GM12878 (cell line): ENCODE measurements at regions not wholly inside any gene's neighbourhood (a gene's known extent, or its start where the extent isn't known, plus 50 kb on each side); places are given as distances from the start of the nearest gene placed in this dataset.

Source experiments
- ATAC-seq: fragments of 200-7000 bp; cut with Tn5 transposase; 3 replicates; pipeline ENCODE4 v1.9.1; 2020; ENCODE audit warnings: mild to moderate bottlenecking, moderate library complexity
- BruUV-seq: library from RNA; stranded (reverse); fragments of 400-500 nt; replicated peaks from 2 replicates; lab custom pipeline; 2021; lab: Mats Ljungman, UMichigan
- CTCF ChIA-PET: fragments of 300-600 bp; sonication (Branson Sonifier 250); formaldehyde crosslinking; extraction: SDS; loops from one replicate; lab custom pipeline; 2021; ENCODE audit warnings: inconsistent platforms; lab: Yijun Ruan, JAX
- POLR2A ChIA-PET: fragments of 350-600 bp; formaldehyde crosslinking; extraction: SDS; loops from one replicate; lab custom pipeline; 2021; ENCODE audit warnings: inconsistent platforms; lab: Charles Lee
- RAD21 ChIA-PET: fragments of 300-600 bp; sonication (Branson Sonifier 250); formaldehyde crosslinking; loops from one replicate; lab custom pipeline; 2023; ENCODE audit warnings: antibody characterized with exemption; ENCODE audit not compliant: unreplicated experiment; lab: Charles Lee
- SMC1A ChIA-PET: fragments of 300-600 bp; sonication (Branson Sonifier 250); formaldehyde crosslinking; loops from one replicate; lab custom pipeline; 2023; ENCODE audit not compliant: unreplicated experiment, uncharacterized antibody; lab: Charles Lee
- DNase-seq: peaks from one replicate; pipeline ENCODE4 v3.0.0-alpha.2; 2011; ENCODE audit warnings: low read depth, low spot score
- FAIRE-seq: peaks from 3 replicates; lab custom pipeline; 2011; peaks lifted over from hg19 to GRCh38; lab: Jason Lieb, UNC
- H2AFZ ChIP-seq: 2 replicates; pipeline ENCODE4 v1.6.0; 2011; ENCODE audit warnings: low read depth, low read length, control low read depth; ENCODE audit not compliant: control insufficient read depth
- H3K27ac ChIP-seq: 2 replicates; pipeline ENCODE4 v1.5.1; 2011; ENCODE audit warnings: control low read depth; ENCODE audit not compliant: control insufficient read depth, insufficient read depth
- H3K27me3 ChIP-seq, 2 experiments: replicated peaks in 1 of 2; 2 replicates each; pipeline versions ENCODE4 v1.6.0 to v1.6.1; 2011; ENCODE audit warnings: low read length in 1 of 2; ENCODE audit not compliant: control insufficient read depth in 2 of 2, insufficient read depth in 2 of 2
- H3K36me3 ChIP-seq, 2 experiments: 2 replicates each; pipeline ENCODE4 v1.5.1; 2011; ENCODE audit warnings: low read length in 1 of 2; ENCODE audit not compliant: control insufficient read depth in 2 of 2, insufficient read depth in 2 of 2
- H3K4me1 ChIP-seq: 2 replicates; pipeline ENCODE4 v1.6.1; 2011; ENCODE audit warnings: mild to moderate bottlenecking, low read length, moderate library complexity, mixed read lengths; ENCODE audit not compliant: control insufficient read depth, insufficient read depth
- H3K4me2 ChIP-seq: 2 replicates; pipeline ENCODE4 v1.6.0; 2011; ENCODE audit warnings: control low read depth; ENCODE audit not compliant: control insufficient read depth, insufficient read depth
- H3K4me3 ChIP-seq: fragments of 200-600 bp; sonication (generic); 2 replicates; pipeline ENCODE4 v1.5.1; 2016
- H3K79me2 ChIP-seq: 2 replicates; pipeline ENCODE4 v1.6.0; 2011; ENCODE audit warnings: low read length; ENCODE audit not compliant: control insufficient read depth, insufficient read depth
- H3K9ac ChIP-seq: 2 replicates; pipeline ENCODE4 v1.8.0; 2011; ENCODE audit warnings: low read length, control low read depth, mixed read lengths; ENCODE audit not compliant: control insufficient read depth, insufficient read depth
- H3K9me3 ChIP-seq: replicated peaks from 3 replicates; pipeline ENCODE4 v1.5.1; 2011; ENCODE audit warnings: mild to moderate bottlenecking, low read length; ENCODE audit not compliant: control insufficient read depth, insufficient read depth
- H4K20me1 ChIP-seq: 2 replicates; pipeline ENCODE4 v1.6.0; 2011; ENCODE audit not compliant: control insufficient read depth, insufficient read depth
- CHD2 ChIP-seq: IDR thresholded peaks from 2 replicates; pipeline ENCODE4 v1.6.1; 2011; ENCODE audit warnings: low read depth, low read length, improper control_type of control experiment, borderline replicate concordance
- GATAD2B ChIP-seq: fragments of 450-650 bp; conservative IDR thresholded peaks from 2 replicates; pipeline ENCODE4 v1.6.1; 2017; ENCODE audit warnings: low read depth, mild to moderate bottlenecking, moderate library complexity
- KAT2A ChIP-seq: conservative IDR thresholded peaks from 2 replicates; pipeline ENCODE4 v1.6.1; 2011; ENCODE audit warnings: low read depth, low read length; ENCODE audit not compliant: control insufficient read depth
- NR2F1 ChIP-seq: fragments of 450-650 bp; conservative IDR thresholded peaks from 2 replicates; pipeline ENCODE4 v1.6.1; 2017; ENCODE audit warnings: mild to moderate bottlenecking
- SRF ChIP-seq, 2 experiments: IDR thresholded peaks; 2 replicates each; pipeline ENCODE4 v1.6.1; 2011; ENCODE audit warnings: low read depth in 2 of 2, low read length in 2 of 2, mild to moderate bottlenecking in 1 of 2, moderate library complexity in 1 of 2
- YY1 ChIP-seq: IDR thresholded peaks from 2 replicates; pipeline ENCODE4 v1.6.1; 2011; ENCODE audit warnings: low read depth, mild to moderate bottlenecking, low read length
- ZBED1 ChIP-seq: IDR thresholded peaks from 2 replicates; pipeline ENCODE4 v1.6.1; 2016; ENCODE audit warnings: borderline replicate concordance
- WGBS: methylation state at CpG from one replicate; pipeline ENCODE4 v1.1.6; 2016; ENCODE audit warnings: low lambda C conversion rate; ENCODE audit not compliant: insufficient replicate concordance, insufficient coverage; ENCODE audit errors: missing lambda C conversion rate; 5-methylcytosine and 5-hydroxymethylcytosine counted together
- in situ Hi-C: fragments of 300-500 bp; cut with MboI; formaldehyde crosslinking; loops from 9 replicates; pipeline ENCODE4 v1.14.3; 2018; ENCODE audit warnings: mixed read lengths
- intact Hi-C: fragments of 100-400 bp; cut with micrococcal nuclease; formaldehyde crosslinking; loops from one replicate; pipeline ENCODE4 v1.14.2; 2022; ENCODE audit not compliant: unreplicated experiment
- TF ChIP-seq, protein P1 (sequence below): fragments of 150-350 bp; IDR thresholded peaks from 2 replicates; pipeline ENCODE4 v1.6.1; 2014; ENCODE audit warnings: mild to moderate bottlenecking, low read depth, low read length

DNA sequence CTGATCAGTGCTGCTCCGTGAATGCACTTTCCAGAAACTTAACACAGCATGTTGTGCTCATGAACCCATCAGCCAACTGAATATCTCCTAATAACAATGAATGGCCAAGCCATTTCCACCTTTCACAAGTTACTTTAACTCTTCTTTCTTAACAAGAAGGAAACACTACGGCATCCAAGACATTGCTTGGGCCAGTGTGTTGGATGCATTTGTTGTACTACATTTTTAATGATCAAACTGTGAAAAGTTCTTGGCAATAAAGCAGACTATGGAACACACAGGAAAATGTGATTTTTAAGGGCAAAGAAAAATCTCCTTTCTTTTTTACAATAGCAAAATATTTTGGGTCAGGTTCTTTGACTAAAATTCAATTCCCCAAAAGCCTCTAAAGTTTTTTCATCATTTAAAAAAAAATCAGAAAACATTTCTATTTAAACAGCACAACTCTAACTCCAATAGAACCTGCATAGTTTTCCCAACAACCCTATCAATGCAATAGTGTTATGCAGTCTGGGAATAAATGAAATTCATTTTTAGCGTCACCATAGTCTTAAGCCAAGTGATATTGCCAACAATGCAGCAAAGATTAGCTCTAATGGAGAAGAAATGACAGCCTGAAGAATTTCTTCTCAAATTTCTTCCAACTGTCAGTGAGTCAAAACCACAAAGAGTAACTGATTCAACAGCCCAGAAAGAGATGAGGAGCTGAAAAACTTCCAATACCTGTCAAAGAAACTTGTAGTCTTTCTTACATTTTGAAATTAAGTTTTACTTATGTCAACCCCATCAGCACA lies 50.7 kb upstream of the PTPRR start:
- ChIA-PET RAD21 (no interaction called here), POLR2A (no interaction called here), CTCF (interaction anchor here (1.0 to 1.6 kb wide), 2 partner anchors 15 to 21 kb away, joined by 3 read pairs; no protein-coding TSS in a partner anchor), SMC1A (no interaction called here)
- no TSS peak for BruUV-seq
- in situ Hi-C loops, result no loop called here
- DNase-seq (no peak), FAIRE-seq (no peak), ATAC-seq (no peak)
- H3K4me3 ChIP-seq, result no peak overlapping the region
- no peaks in the 10 kb centered on the region for H3K9me3 ChIP-seq
- H3K4me2 ChIP-seq, result no peak overlapping the region
- H3K4me1 ChIP-seq, result no peaks in the 10 kb centered on the region
- no peak overlapping the region for H3K27ac ChIP-seq
- no peaks in the 10 kb centered on the region for H3K36me3 ChIP-seq
- H2AFZ ChIP-seq, result no peak overlapping the region
- WGBS, result 37% methylated on average over 3 of the region's 3 CpGs
- no peaks in the 10 kb centered on the region for H3K79me2 ChIP-seq
- TF ChIP-seq NR2F1 (no peak), SRF (IDR thresholded peaks at IDR 0.05; ENCODE audit: low read depth in 2 of 2, low read length in 2 of 2) (no peak), ZBED1 (no peak), GATAD2B (no peak), KAT2A (no peak), YY1 (no peak), CHD2 (no peak)
- TF ChIP-seq, protein P1, sequence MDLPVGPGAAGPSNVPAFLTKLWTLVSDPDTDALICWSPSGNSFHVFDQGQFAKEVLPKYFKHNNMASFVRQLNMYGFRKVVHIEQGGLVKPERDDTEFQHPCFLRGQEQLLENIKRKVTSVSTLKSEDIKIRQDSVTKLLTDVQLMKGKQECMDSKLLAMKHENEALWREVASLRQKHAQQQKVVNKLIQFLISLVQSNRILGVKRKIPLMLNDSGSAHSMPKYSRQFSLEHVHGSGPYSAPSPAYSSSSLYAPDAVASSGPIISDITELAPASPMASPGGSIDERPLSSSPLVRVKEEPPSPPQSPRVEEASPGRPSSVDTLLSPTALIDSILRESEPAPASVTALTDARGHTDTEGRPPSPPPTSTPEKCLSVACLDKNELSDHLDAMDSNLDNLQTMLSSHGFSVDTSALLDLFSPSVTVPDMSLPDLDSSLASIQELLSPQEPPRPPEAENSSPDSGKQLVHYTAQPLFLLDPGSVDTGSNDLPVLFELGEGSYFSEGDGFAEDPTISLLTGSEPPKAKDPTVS, result no peak
- H3K27me3 ChIP-seq, result peaks cover 0 to 3% of the 10 kb centered on the region in 2 experiments; a peak in 1 of 4 replicates
- intact Hi-C loops, result no loop called here
- no peak overlapping the region for H3K9ac ChIP-seq
- H4K20me1 ChIP-seq, result no peaks in the 10 kb centered on the region
